K562 (cell line): ENCODE measurements at regions not wholly inside any gene's neighbourhood (a gene's known extent, or its start where the extent isn't known, plus 50 kb on each side); places are given as distances from the start of the nearest gene placed in this dataset.

ENCODE experiments used
- ATAC-seq: fragments of 200-7000 bp; cut with Tn5 transposase; 3 replicates; pipeline ENCODE4 v1.9.1; 2020; ENCODE audit warnings: moderate library complexity
- BruUV-seq: library from RNA; stranded (reverse); fragments of 400-500 nt; replicated peaks from 2 replicates; lab custom pipeline; 2021; lab: Mats Ljungman, UMichigan
- CTCF ChIA-PET: fragments of 300-600 bp; formaldehyde crosslinking; extraction: SDS; loops from one replicate; lab custom pipeline; 2021; ENCODE audit warnings: low intra/inter-chr PET ratio; lab: Yijun Ruan, JAX
- POLR2A ChIA-PET: fragments of 300-600, 350-650 bp; sonication (Branson Sonifier 250); formaldehyde crosslinking; extraction: SDS; loops from one replicate; lab custom pipeline; 2021; ENCODE audit warnings: antibody characterized with exemption, inconsistent platforms; lab: Yijun Ruan, JAX
- DNase-seq, 4 experiments: peaks; one replicate each; pipeline versions ENCODE4 v3.0.0 to v3.0.0-alpha.2; 2011 to 2018; ENCODE audit warnings: low spot score in 3 of 4, mixed read lengths in 3 of 4; ENCODE audit errors: extremely low read depth in 1 of 4
- FAIRE-seq: peaks from 2 replicates; lab custom pipeline; 2011; peaks lifted over from hg19 to GRCh38; lab: Jason Lieb, UNC
- H2AFZ ChIP-seq: 2 replicates; pipeline ENCODE4 v1.6.0; 2011; ENCODE audit warnings: low read depth, low read length, control low read depth, inconsistent platforms
- H3K27ac ChIP-seq: fragments of 200-600 bp; 3 replicates; pipeline ENCODE4 v1.8.0; 2011; ENCODE audit warnings: low read depth, mild to moderate bottlenecking, control low read depth, inconsistent platforms, low read length, moderate library complexity, mixed read lengths; ENCODE audit errors: extremely low read depth
- H3K27me3 ChIP-seq, 2 experiments: fragments of 300-600 bp in 1 of 2; 2 replicates in 1 of 2; 3 replicates in 1 of 2; pipeline versions ENCODE4 v1.6.0 to v1.8.0; 2011; ENCODE audit warnings: inconsistent platforms in 2 of 2, low read length in 2 of 2, mild to moderate bottlenecking in 1 of 2, mixed read lengths in 1 of 2, moderate library complexity in 1 of 2; ENCODE audit not compliant: control insufficient read depth in 2 of 2, insufficient read depth in 2 of 2
- H3K36me3 ChIP-seq: fragments of 300-600 bp; 3 replicates; pipeline ENCODE4 v1.8.0; 2011; ENCODE audit warnings: mild to moderate bottlenecking, low read length, inconsistent platforms; ENCODE audit not compliant: control insufficient read depth, insufficient read depth
- H3K4me1 ChIP-seq, 2 experiments: fragments of 200-600 bp in 1 of 2; replicated peaks in 1 of 2; 2 replicates in 1 of 2; 3 replicates in 1 of 2; pipeline versions ENCODE4 v1.5.1 to v1.8.0; 2011; ENCODE audit warnings: inconsistent platforms in 2 of 2, low read length in 2 of 2, mild to moderate bottlenecking in 1 of 2, mixed read lengths in 1 of 2, moderate library complexity in 1 of 2; ENCODE audit not compliant: control insufficient read depth in 2 of 2, insufficient read depth in 2 of 2
- H3K4me2 ChIP-seq: 2 replicates; pipeline ENCODE4 v1.6.1; 2011; ENCODE audit warnings: low read length, control low read depth, inconsistent platforms, mixed read lengths; ENCODE audit not compliant: insufficient read depth
- H3K4me3 ChIP-seq: fragments of 200-600 bp; sonication (generic), shearing (Covaris generic); 2 replicates; pipeline ENCODE4 v1.5.1; 2016; ENCODE audit warnings: control low read depth, inconsistent platforms
- H3K79me2 ChIP-seq: fragments of 200-600 bp; 3 replicates; pipeline ENCODE4 v1.8.0; 2011; ENCODE audit warnings: low read length, inconsistent platforms; ENCODE audit not compliant: control insufficient read depth, insufficient read depth
- H3K9ac ChIP-seq, 2 experiments: 2 replicates each; pipeline versions ENCODE4 v1.6.0 to v1.6.1; 2011; ENCODE audit warnings: low read depth in 2 of 2, low read length in 2 of 2, control low read depth in 1 of 2, inconsistent platforms in 1 of 2, mild to moderate bottlenecking in 1 of 2, mixed read lengths in 1 of 2; ENCODE audit not compliant: insufficient read depth in 1 of 2
- H3K9me1 ChIP-seq: one replicate; pipeline ENCODE4 v1.6.0; 2011; ENCODE audit warnings: inconsistent platforms, mild to moderate bottlenecking, low read length, moderate library complexity; ENCODE audit not compliant: control insufficient read depth, insufficient read depth
- H3K9me3 ChIP-seq: replicated peaks from 2 replicates; pipeline ENCODE4 v1.5.1; 2011; ENCODE audit warnings: low read depth, low read length, inconsistent platforms; ENCODE audit not compliant: control insufficient read depth, insufficient read depth
- H4K20me1 ChIP-seq: replicated peaks from 2 replicates; pipeline ENCODE4 v1.6.1; 2011; ENCODE audit warnings: low read length, inconsistent platforms, mixed read lengths; ENCODE audit not compliant: control insufficient read depth, insufficient read depth
- CBFB ChIP-seq: sonication (generic); formaldehyde crosslinking; IDR thresholded peaks from 2 replicates; pipeline ENCODE4 v1.4.0; 2020; ENCODE audit warnings: mild to moderate bottlenecking, missing genetic modification reagents
- HDAC8 ChIP-seq: fragments of 450-650 bp; IDR thresholded peaks from 2 replicates; pipeline ENCODE4 v1.6.1; 2016; ENCODE audit warnings: mild to moderate bottlenecking, missing genetic modification characterization, moderate library complexity, missing compliant biosample characterization
- KAT7 ChIP-seq: sonication (generic); formaldehyde crosslinking; IDR thresholded peaks from 2 replicates; pipeline ENCODE4 v1.8.0; 2022; ENCODE audit warnings: missing genetic modification reagents, mild to moderate bottlenecking, borderline replicate concordance
- KLF16 ChIP-seq: IDR thresholded peaks from 2 replicates; pipeline ENCODE4 v1.6.1; 2016; ENCODE audit warnings: antibody characterized with exemption
- LARP7 ChIP-seq: fragments of 450-650 bp; IDR thresholded peaks from 2 replicates; pipeline ENCODE4 v1.6.1; 2016
- LCOR ChIP-seq: sonication (generic); formaldehyde crosslinking; IDR thresholded peaks from 2 replicates; pipeline ENCODE4 v1.8.0; 2022; ENCODE audit warnings: mild to moderate bottlenecking, missing genetic modification reagents
- MEIS2 ChIP-seq: fragments of 450-650 bp; IDR thresholded peaks from 2 replicates; pipeline ENCODE4 v1.6.1; 2014; ENCODE audit warnings: mild to moderate bottlenecking; ENCODE audit not compliant: partially characterized antibody
- NFATC3 ChIP-seq: fragments of 450-650 bp; IDR thresholded peaks from 2 replicates; pipeline ENCODE4 v1.6.1; 2017; ENCODE audit warnings: mild to moderate bottlenecking
- NFXL1 ChIP-seq: fragments of 450-650 bp; formaldehyde crosslinking; IDR thresholded peaks from 2 replicates; pipeline ENCODE4 v1.4.0; 2021; ENCODE audit warnings: mild to moderate bottlenecking
- POLR2H ChIP-seq: IDR thresholded peaks from 2 replicates; pipeline ENCODE4 v1.6.1; 2016; ENCODE audit warnings: missing genetic modification characterization, low read depth, mild to moderate bottlenecking, control low read depth, missing compliant biosample characterization, moderate library complexity
- RAD21 ChIP-seq, 2 experiments: fragments of 250-450 bp in 1 of 2; fragments of 450-650 bp in 1 of 2; sonication (Bioruptor Pico) in 1 of 2; formaldehyde crosslinking in 1 of 2; IDR thresholded peaks in 1 of 2; conservative IDR thresholded peaks in 1 of 2; 2 replicates each; pipeline versions ENCODE4 v1.4.0 to v1.8.0; 2020 to 2022; ENCODE audit warnings: mild to moderate bottlenecking in 2 of 2, moderate library complexity in 1 of 2
- THRB ChIP-seq: fragments of 450-650 bp; formaldehyde crosslinking; conservative IDR thresholded peaks from 2 replicates; pipeline ENCODE4 v1.4.0; 2022; ENCODE audit warnings: mild to moderate bottlenecking, missing genetic modification characterization
- ZBED1 ChIP-seq: IDR thresholded peaks from 2 replicates; pipeline ENCODE4 v1.6.1; 2014
- ZBTB9 ChIP-seq: fragments of 450-650 bp; formaldehyde crosslinking; IDR thresholded peaks from 2 replicates; pipeline ENCODE4 v1.4.0; 2020; ENCODE audit warnings: mild to moderate bottlenecking, moderate library complexity
- ZC3H8 ChIP-seq: fragments of 450-650 bp; IDR thresholded peaks from 2 replicates; pipeline ENCODE4 v1.6.1; 2017
- ZNF384 ChIP-seq: IDR thresholded peaks from 2 replicates; pipeline ENCODE4 v1.6.1; 2012; ENCODE audit warnings: low read depth, low read length, improper control_type of control experiment
- ZSCAN29 ChIP-seq: fragments of 450-650 bp; IDR thresholded peaks from 2 replicates; pipeline ENCODE4 v1.6.1; 2017
- WGBS: fragments of 100-300 bp; shearing (Covaris generic); methylation state at CpG from one replicate; pipeline ENCODE4 v1.1.6; 2016; ENCODE audit warnings: low coverage, mixed read lengths; ENCODE audit not compliant: insufficient coverage; ENCODE audit errors: missing lambda C conversion rate; 5-methylcytosine and 5-hydroxymethylcytosine counted together
- in situ Hi-C: fragments of 300-500 bp; cut with MboI; formaldehyde crosslinking; loops from 4 replicates; pipeline ENCODE4 v1.15.0; 2018; ENCODE audit warnings: inconsistent platforms, mixed read lengths
- intact Hi-C: fragments of 100-400 bp; cut with micrococcal nuclease; formaldehyde crosslinking; loops from 2 replicates; pipeline ENCODE4 v1.14.2; 2022

- TF ChIP-seq CBFB (CRISPR knock-in tag) (no peak), LCOR (CRISPR knock-in tag) (peak; percentile 48; the same call in 1 of the 2 replicates), KLF16 (0 out of 2 replicates have a peak, but pooled peaks have one; percentile 7), POLR2H (tag) (no peak), MEIS2 (no peak), RAD21 (CRISPR knock-in tag; conservative IDR thresholded peaks at IDR 0.05 in 1 of 2, IDR thresholded peaks at IDR 0.05 in 1 of 2) (peak; percentile 58 to 83), KAT7 (CRISPR knock-in tag) (no peak), NFATC3 (no peak), ZC3H8 (no peak), ZNF384 (peak; percentile 68), HDAC8 (tag) (no peak), ZSCAN29 (no peak)
Observed at GRCh38 chr1:101357444-101357986, 120.7 kb downstream of the S1PR1 start (continued).

GRCh38 chr1:101360506-101360905 lies 123.7 kb downstream of the S1PR1 start:
- CTCF ChIA-PET: no interaction called here

More at GRCh38 chr1:101360506-101360905, 123.7 kb downstream of the S1PR1 start:
- H3K9me3 ChIP-seq: no peaks in the 10 kb centered on the region
- H3K4me2 ChIP-seq: no peak overlapping the region
- no peak overlapping the region for H3K4me3 ChIP-seq
- H3K9ac ChIP-seq: no peak overlapping the region
- H3K36me3 ChIP-seq: no peaks in the 10 kb centered on the region
- POLR2A ChIA-PET: no interaction called here
- TF ChIP-seq LARP7 (no peak), ZBED1 (no peak), NFXL1 (CRISPR knock-in tag) (no peak), THRB (no peak), POLR2H (tag) (no peak), ZBTB9 (no peak)
- no peaks in the 10 kb centered on the region for H4K20me1 ChIP-seq
- FAIRE-seq (no peak), DNase-seq (no peak), ATAC-seq (no peak)
- H3K79me2 ChIP-seq: no peaks in the 10 kb centered on the region
- no peak overlapping the region for H2AFZ ChIP-seq
- BruUV-seq: no TSS peak
- WGBS: 0% methylated on average over 3 of the region's 3 CpGs
- no peaks in the 10 kb centered on the region for H3K9me1 ChIP-seq
- H3K4me1 ChIP-seq: no peaks in the 10 kb centered on the region
- H3K27ac ChIP-seq: no peak overlapping the region
- no peaks in the 10 kb centered on the region for H3K27me3 ChIP-seq
- in situ Hi-C loops (no loop called here), intact Hi-C loops (no loop called here)
